ENCODE measurements at regions not wholly inside any gene's neighbourhood (a gene's known extent, or its start where the extent isn't known, plus 50 kb on each side); places are given as distances from the start of the nearest gene placed in this dataset.

GRCh38 chr1:218946147-218946546, 227.5 kb upstream of the LYPLAL1 start:
- DNase-seq (ENCODE audit: low read depth), result no peak
- Histone ChIP-seq H3K9me3 (ENCODE audit: control insufficient read depth, low read length) (no peaks in the 10 kb centered on the region), H3K4me3 (ENCODE audit: low read length) (no peak overlapping the region), H3K27me3 (replicated peaks; ENCODE audit: control insufficient read depth, insufficient read depth, low read length) (no peaks in the 10 kb centered on the region), H3K9ac (ENCODE audit: low read length) (no peak overlapping the region), H3K4me1 (ENCODE audit: control insufficient read depth, insufficient read depth, low read length) (peaks cover 13% of the 10 kb centered on the region), H3K36me3 (ENCODE audit: control insufficient read depth, insufficient read depth, low read length, severe bottlenecking) (no peaks in the 10 kb centered on the region)

- Histone ChIP-seq H3K9ac (ENCODE audit: low read length) (no peak overlapping the region), H3K4me3 (ENCODE audit: low read length) (no peak overlapping the region), H3K27me3 (replicated peaks; ENCODE audit: control insufficient read depth, insufficient read depth, low read length) (no peaks in the 10 kb centered on the region), H3K4me1 (ENCODE audit: control insufficient read depth, insufficient read depth, low read length) (peaks cover 6% of the 10 kb centered on the region), H3K9me3 (ENCODE audit: control insufficient read depth, low read length) (no peaks in the 10 kb centered on the region), H3K36me3 (ENCODE audit: control insufficient read depth, insufficient read depth, low read length, severe bottlenecking) (no peaks in the 10 kb centered on the region)
- DNase-seq (ENCODE audit: low read depth), result no peak
Measured at GRCh38 chr1:218948446-218948845, 225.2 kb upstream of the LYPLAL1 start.

GRCh38 chr1:218953386-218953785, 220.3 kb upstream of the LYPLAL1 start:
- no peaks in the 10 kb centered on the region for H3K27me3 ChIP-seq (replicated peaks; ENCODE audit: control insufficient read depth, insufficient read depth, low read length)
- peaks cover 14% of the 10 kb centered on the region for H3K4me1 ChIP-seq (ENCODE audit: control insufficient read depth, insufficient read depth, low read length)
- no peak overlapping the region for H3K9ac ChIP-seq (ENCODE audit: low read length)
- H3K36me3 ChIP-seq (ENCODE audit: control insufficient read depth, insufficient read depth, low read length, severe bottlenecking), result no peaks in the 10 kb centered on the region
- H3K4me3 ChIP-seq (ENCODE audit: low read length), result no peak overlapping the region
- no peak for DNase-seq (ENCODE audit: low read depth)
- H3K9me3 ChIP-seq (ENCODE audit: control insufficient read depth, low read length), result no peaks in the 10 kb centered on the region

- H3K27me3 ChIP-seq (replicated peaks; ENCODE audit: control insufficient read depth, insufficient read depth, low read length), result no peaks in the 10 kb centered on the region
- H3K9ac ChIP-seq (ENCODE audit: low read length), result no peak overlapping the region
- no peak overlapping the region for H3K4me3 ChIP-seq (ENCODE audit: low read length)
- no peaks in the 10 kb centered on the region for H3K9me3 ChIP-seq (ENCODE audit: control insufficient read depth, low read length)
- no peak for DNase-seq (ENCODE audit: low read depth)
- peaks cover 13% of the 10 kb centered on the region for H3K4me1 ChIP-seq (ENCODE audit: control insufficient read depth, insufficient read depth, low read length)
- no peaks in the 10 kb centered on the region for H3K36me3 ChIP-seq (ENCODE audit: control insufficient read depth, insufficient read depth, low read length, severe bottlenecking)
Measured at GRCh38 chr1:218957971-218958370, 215.7 kb upstream of the LYPLAL1 start.

- H3K9me3 ChIP-seq (ENCODE audit: control insufficient read depth, low read length), result no peaks in the 10 kb centered on the region
- no peak overlapping the region for H3K4me3 ChIP-seq (ENCODE audit: low read length)
- no peak for DNase-seq (ENCODE audit: low read depth)
- no peaks in the 10 kb centered on the region for H3K4me1 ChIP-seq (ENCODE audit: control insufficient read depth, insufficient read depth, low read length)
- H3K36me3 ChIP-seq (ENCODE audit: control insufficient read depth, insufficient read depth, low read length, severe bottlenecking), result no peaks in the 10 kb centered on the region
- no peak overlapping the region for H3K9ac ChIP-seq (ENCODE audit: low read length)
- H3K27me3 ChIP-seq (replicated peaks; ENCODE audit: control insufficient read depth, insufficient read depth, low read length), result no peaks in the 10 kb centered on the region
Measured at GRCh38 chr1:218959784-218960183, 213.9 kb upstream of the LYPLAL1 start.

- Histone ChIP-seq H3K9ac (ENCODE audit: low read length) (no peak overlapping the region), H3K4me3 (ENCODE audit: low read length) (no peak overlapping the region), H3K36me3 (ENCODE audit: control insufficient read depth, insufficient read depth, low read length, severe bottlenecking) (no peaks in the 10 kb centered on the region), H3K4me1 (ENCODE audit: control insufficient read depth, insufficient read depth, low read length) (peaks cover 10% of the 10 kb centered on the region), H3K9me3 (ENCODE audit: control insufficient read depth, low read length) (peaks cover 19% of the 10 kb centered on the region), H3K27me3 (replicated peaks; ENCODE audit: control insufficient read depth, insufficient read depth, low read length) (no peaks in the 10 kb centered on the region)
- DNase-seq (ENCODE audit: low read depth), result peak; percentile 20
Measured at GRCh38 chr1:218964471-218965185, 209.1 kb upstream of the LYPLAL1 start.

GRCh38 chr1:218965821-218966220, 207.9 kb upstream of the LYPLAL1 start:
- Histone ChIP-seq H3K27me3 (replicated peaks; ENCODE audit: control insufficient read depth, insufficient read depth, low read length) (no peaks in the 10 kb centered on the region), H3K9me3 (ENCODE audit: control insufficient read depth, low read length) (peaks cover 19% of the 10 kb centered on the region), H3K36me3 (ENCODE audit: control insufficient read depth, insufficient read depth, low read length, severe bottlenecking) (no peaks in the 10 kb centered on the region), H3K4me3 (ENCODE audit: low read length) (no peak overlapping the region), H3K9ac (ENCODE audit: low read length) (no peak overlapping the region), H3K4me1 (ENCODE audit: control insufficient read depth, insufficient read depth, low read length) (peaks cover 10% of the 10 kb centered on the region)
- no peak for DNase-seq (ENCODE audit: low read depth)

GRCh38 chr1:218967254-218967653, 206.4 kb upstream of the LYPLAL1 start:
- DNase-seq (ENCODE audit: low read depth), result no peak
- peak overlapping the region; percentile 35 for H3K4me3 ChIP-seq (ENCODE audit: low read length)
- peaks cover 10% of the 10 kb centered on the region for H3K4me1 ChIP-seq (ENCODE audit: control insufficient read depth, insufficient read depth, low read length)
- no peak overlapping the region for H3K9ac ChIP-seq (ENCODE audit: low read length)
- H3K36me3 ChIP-seq (ENCODE audit: control insufficient read depth, insufficient read depth, low read length, severe bottlenecking), result no peaks in the 10 kb centered on the region
- no peaks in the 10 kb centered on the region for H3K27me3 ChIP-seq (replicated peaks; ENCODE audit: control insufficient read depth, insufficient read depth, low read length)
- H3K9me3 ChIP-seq (ENCODE audit: control insufficient read depth, low read length), result peaks cover 19% of the 10 kb centered on the region

GRCh38 chr1:218967836-218968235, 205.8 kb upstream of the LYPLAL1 start:
- no peak for DNase-seq (ENCODE audit: low read depth)
- no peak overlapping the region for H3K4me3 ChIP-seq (ENCODE audit: low read length)
- H3K4me1 ChIP-seq (ENCODE audit: control insufficient read depth, insufficient read depth, low read length), result peaks cover 10% of the 10 kb centered on the region
- H3K9ac ChIP-seq (ENCODE audit: low read length), result no peak overlapping the region
- no peaks in the 10 kb centered on the region for H3K27me3 ChIP-seq (replicated peaks; ENCODE audit: control insufficient read depth, insufficient read depth, low read length)
- peaks cover 19% of the 10 kb centered on the region for H3K9me3 ChIP-seq (ENCODE audit: control insufficient read depth, low read length)
- H3K36me3 ChIP-seq (ENCODE audit: control insufficient read depth, insufficient read depth, low read length, severe bottlenecking), result no peaks in the 10 kb centered on the region

- Histone ChIP-seq H3K4me3 (ENCODE audit: low read length) (no peak overlapping the region), H3K9ac (ENCODE audit: low read length) (no peak overlapping the region), H3K27me3 (replicated peaks; ENCODE audit: control insufficient read depth, insufficient read depth, low read length) (no peaks in the 10 kb centered on the region), H3K4me1 (ENCODE audit: control insufficient read depth, insufficient read depth, low read length) (peaks cover 10% of the 10 kb centered on the region), H3K36me3 (ENCODE audit: control insufficient read depth, insufficient read depth, low read length, severe bottlenecking) (no peaks in the 10 kb centered on the region), H3K9me3 (ENCODE audit: control insufficient read depth, low read length) (peaks cover 19% of the 10 kb centered on the region)
- DNase-seq (ENCODE audit: low read depth), result peak; percentile 71
Measured at GRCh38 chr1:218969006-218969405, 204.7 kb upstream of the LYPLAL1 start.

GRCh38 chr1:218970397-218970990, 203.2 kb upstream of the LYPLAL1 start:
- Histone ChIP-seq H3K36me3 (ENCODE audit: control insufficient read depth, insufficient read depth, low read length, severe bottlenecking) (no peaks in the 10 kb centered on the region), H3K4me3 (ENCODE audit: low read length) (no peak overlapping the region), H3K9me3 (ENCODE audit: control insufficient read depth, low read length) (peaks cover 19% of the 10 kb centered on the region)

More at GRCh38 chr1:218970397-218970990, 203.2 kb upstream of the LYPLAL1 start:
- H3K4me1 ChIP-seq (ENCODE audit: control insufficient read depth, insufficient read depth, low read length), result peaks cover 10% of the 10 kb centered on the region
- H3K27me3 ChIP-seq (replicated peaks; ENCODE audit: control insufficient read depth, insufficient read depth, low read length), result no peaks in the 10 kb centered on the region
- H3K9ac ChIP-seq (ENCODE audit: low read length), result no peak overlapping the region
- no peak for DNase-seq (ENCODE audit: low read depth)
